ENCODE measurements at regions not wholly inside any gene's neighbourhood (a gene's known extent, or its start where the extent isn't known, plus 50 kb on each side); places are given as distances from the start of the nearest gene placed in this dataset.

DNA sequence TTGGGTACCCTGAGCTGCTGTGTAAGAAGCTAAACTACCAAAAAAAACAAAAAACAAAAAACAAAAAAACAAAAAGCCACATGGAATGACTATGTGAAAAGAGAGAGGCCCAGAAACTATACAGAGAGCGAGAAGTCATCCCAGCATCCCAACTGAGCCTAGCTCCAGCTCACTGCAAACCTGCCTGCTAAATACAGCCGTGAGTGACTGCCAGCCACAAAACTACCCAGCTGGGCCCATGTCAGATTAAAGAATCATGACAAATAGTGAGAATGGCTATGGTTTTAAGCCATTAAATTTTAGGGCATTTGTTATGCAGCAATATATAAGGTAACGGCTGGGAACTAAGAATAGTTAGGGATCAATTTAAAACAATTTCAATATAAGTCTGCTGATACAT is 335.1 kb upstream of the PDE4D start:
- Histone ChIP-seq H3K9ac (ENCODE audit: low read depth, low read length) (no peak overlapping the region), H3K9me1 (ENCODE audit: insufficient read depth, low read length) (no peaks in the 10 kb centered on the region), H4K91ac (ENCODE audit: insufficient read depth, low read depth, low read length) (no peak overlapping the region), H3K79me1 (ENCODE audit: low read depth in 1 of 2, low read length in 2 of 2) (no peaks in the 10 kb centered on the region), H4K20me1 (ENCODE audit: insufficient read depth, low read length) (no peaks in the 10 kb centered on the region), H3K36me3 (ENCODE audit: control insufficient read depth, insufficient read depth, low read length) (no peaks in the 10 kb centered on the region), H3K14ac (replicated peaks; ENCODE audit: low read depth, low read length) (no peak overlapping the region), H3K9me3 (ENCODE audit: control insufficient read depth, insufficient read depth, low read length) (no peaks in the 10 kb centered on the region), H2BK20ac (ENCODE audit: low read depth, low read length) (no peak overlapping the region), H4K8ac (ENCODE audit: low read depth in 2 of 2, low read length in 2 of 2) (no peak overlapping the region), H2BK5ac (ENCODE audit: low read depth, low read length, poor library complexity, severe bottlenecking) (no peak overlapping the region), H2BK120ac (ENCODE audit: low read depth, low read length) (no peak overlapping the region), H3K56ac (ENCODE audit: extremely low read depth, insufficient read depth, low read length) (no peak overlapping the region), H3K4me3 (ENCODE audit: insufficient read depth, low read depth, low read length) (no peak overlapping the region), H3K18ac (ENCODE audit: low read depth, low read length) (no peak overlapping the region), H3K4me1 (ENCODE audit: control insufficient read depth, insufficient read depth, low read length) (no peaks in the 10 kb centered on the region), H2AFZ (replicated peaks; ENCODE audit: low read length, poor library complexity) (no peak overlapping the region), H2AK5ac (ENCODE audit: low read depth, low read length) (no peak overlapping the region), H3K4me2 (ENCODE audit: low read depth, low read length) (no peak overlapping the region), H3K27me3 (ENCODE audit: control insufficient read depth, insufficient read depth, low read length) (no peaks in the 10 kb centered on the region), H2BK15ac (ENCODE audit: low read depth, low read length) (no peak overlapping the region), H3K23ac (ENCODE audit: low read depth, low read length) (no peak overlapping the region), H3K27ac (ENCODE audit: insufficient read depth, low read length) (no peak overlapping the region), H2AK9ac (replicated peaks; ENCODE audit: low read depth, low read length, poor library complexity) (no peak overlapping the region), H4K5ac (ENCODE audit: low read depth, low read length) (no peak overlapping the region), H3K4ac (ENCODE audit: low read depth, low read length) (no peak overlapping the region)
- no TSS peak for BruUV-seq (replicated peaks)
- dilution Hi-C loops (cut with HindIII; ENCODE audit: low sequenced_read_pairs, unreplicated experiment) (no loop called here), intact Hi-C loops (cut with micrococcal nuclease) (no loop called here), in situ Hi-C loops (cut with MboI; ENCODE audit: low sequenced_read_pairs) (no loop called here)
- no peak for DNase-seq
- no CpG with 5 or more reads among the region's 3 CpGs for WGBS, 2 experiments (ENCODE audit: extremely low coverage in 2 of 2, insufficient read length in 1 of 2)
- TF ChIP-seq, protein P1, sequence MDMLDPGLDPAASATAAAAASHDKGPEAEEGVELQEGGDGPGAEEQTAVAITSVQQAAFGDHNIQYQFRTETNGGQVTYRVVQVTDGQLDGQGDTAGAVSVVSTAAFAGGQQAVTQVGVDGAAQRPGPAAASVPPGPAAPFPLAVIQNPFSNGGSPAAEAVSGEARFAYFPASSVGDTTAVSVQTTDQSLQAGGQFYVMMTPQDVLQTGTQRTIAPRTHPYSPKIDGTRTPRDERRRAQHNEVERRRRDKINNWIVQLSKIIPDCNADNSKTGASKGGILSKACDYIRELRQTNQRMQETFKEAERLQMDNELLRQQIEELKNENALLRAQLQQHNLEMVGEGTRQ (IDR thresholded peaks at IDR 0.05; ENCODE audit: low read depth, low read length) = no peak
- TF ChIP-seq NFE2L2 (IDR thresholded peaks at IDR 0.05; ENCODE audit: low read depth, low read length) (no peak), FOS (IDR thresholded peaks at IDR 0.05; ENCODE audit: low read depth, low read length) (no peak), MXI1 (IDR thresholded peaks at IDR 0.05; ENCODE audit: borderline replicate concordance, low read depth, low read length) (no peak), CHD1 (IDR thresholded peaks at IDR 0.05; ENCODE audit: low read depth, low read length) (no peak), SMC3 (IDR thresholded peaks at IDR 0.05; ENCODE audit: low read depth, low read length) (no peak), RFX5 (IDR thresholded peaks at IDR 0.05; ENCODE audit: low read depth, low read length) (no peak), MAFK (IDR thresholded peaks at IDR 0.05; ENCODE audit: low read depth, low read length) (no peak), CEBPB (IDR thresholded peaks at IDR 0.05; ENCODE audit: low read depth, low read length) (no peak), POLR2A (IDR thresholded peaks at IDR 0.05; ENCODE audit: low read depth, low read length) (no peak), BHLHE40 (IDR thresholded peaks at IDR 0.05; ENCODE audit: low read depth, low read length) (no peak), RAD21 (IDR thresholded peaks at IDR 0.05; ENCODE audit: low read length) (no peak), RCOR1 (IDR thresholded peaks at IDR 0.05; ENCODE audit: insufficient replicate concordance, low read length) (no peak), MAZ (IDR thresholded peaks at IDR 0.05; ENCODE audit: borderline replicate concordance, low read depth, low read length) (no peak)
- TF ChIP-seq, protein P2, sequence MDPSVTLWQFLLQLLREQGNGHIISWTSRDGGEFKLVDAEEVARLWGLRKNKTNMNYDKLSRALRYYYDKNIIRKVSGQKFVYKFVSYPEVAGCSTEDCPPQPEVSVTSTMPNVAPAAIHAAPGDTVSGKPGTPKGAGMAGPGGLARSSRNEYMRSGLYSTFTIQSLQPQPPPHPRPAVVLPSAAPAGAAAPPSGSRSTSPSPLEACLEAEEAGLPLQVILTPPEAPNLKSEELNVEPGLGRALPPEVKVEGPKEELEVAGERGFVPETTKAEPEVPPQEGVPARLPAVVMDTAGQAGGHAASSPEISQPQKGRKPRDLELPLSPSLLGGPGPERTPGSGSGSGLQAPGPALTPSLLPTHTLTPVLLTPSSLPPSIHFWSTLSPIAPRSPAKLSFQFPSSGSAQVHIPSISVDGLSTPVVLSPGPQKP (IDR thresholded peaks at IDR 0.05; ENCODE audit: borderline replicate concordance, low read depth, low read length) = no peak
- TF ChIP-seq, protein P3, sequence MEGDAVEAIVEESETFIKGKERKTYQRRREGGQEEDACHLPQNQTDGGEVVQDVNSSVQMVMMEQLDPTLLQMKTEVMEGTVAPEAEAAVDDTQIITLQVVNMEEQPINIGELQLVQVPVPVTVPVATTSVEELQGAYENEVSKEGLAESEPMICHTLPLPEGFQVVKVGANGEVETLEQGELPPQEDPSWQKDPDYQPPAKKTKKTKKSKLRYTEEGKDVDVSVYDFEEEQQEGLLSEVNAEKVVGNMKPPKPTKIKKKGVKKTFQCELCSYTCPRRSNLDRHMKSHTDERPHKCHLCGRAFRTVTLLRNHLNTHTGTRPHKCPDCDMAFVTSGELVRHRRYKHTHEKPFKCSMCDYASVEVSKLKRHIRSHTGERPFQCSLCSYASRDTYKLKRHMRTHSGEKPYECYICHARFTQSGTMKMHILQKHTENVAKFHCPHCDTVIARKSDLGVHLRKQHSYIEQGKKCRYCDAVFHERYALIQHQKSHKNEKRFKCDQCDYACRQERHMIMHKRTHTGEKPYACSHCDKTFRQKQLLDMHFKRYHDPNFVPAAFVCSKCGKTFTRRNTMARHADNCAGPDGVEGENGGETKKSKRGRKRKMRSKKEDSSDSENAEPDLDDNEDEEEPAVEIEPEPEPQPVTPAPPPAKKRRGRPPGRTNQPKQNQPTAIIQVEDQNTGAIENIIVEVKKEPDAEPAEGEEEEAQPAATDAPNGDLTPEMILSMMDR (conservative IDR thresholded peaks at IDR 0.05; ENCODE audit: low read depth, low read length) = no peak
- ATAC-seq (ENCODE audit: low read depth) = no peak
- CTCF ChIA-PET = no interaction called here
- POLR2A ChIA-PET (ENCODE audit: unreplicated experiment) = no interaction called here
